ENCODE measurements at regions not wholly inside any gene's neighbourhood (a gene's known extent, or its start where the extent isn't known, plus 50 kb on each side); places are given as distances from the start of the nearest gene placed in this dataset.
"Not testable (repeated sequence)": the region's sequence is repeated elsewhere in the genome, so short reads cannot be mapped to it uniquely, and the experiment has no call there.

DNA sequence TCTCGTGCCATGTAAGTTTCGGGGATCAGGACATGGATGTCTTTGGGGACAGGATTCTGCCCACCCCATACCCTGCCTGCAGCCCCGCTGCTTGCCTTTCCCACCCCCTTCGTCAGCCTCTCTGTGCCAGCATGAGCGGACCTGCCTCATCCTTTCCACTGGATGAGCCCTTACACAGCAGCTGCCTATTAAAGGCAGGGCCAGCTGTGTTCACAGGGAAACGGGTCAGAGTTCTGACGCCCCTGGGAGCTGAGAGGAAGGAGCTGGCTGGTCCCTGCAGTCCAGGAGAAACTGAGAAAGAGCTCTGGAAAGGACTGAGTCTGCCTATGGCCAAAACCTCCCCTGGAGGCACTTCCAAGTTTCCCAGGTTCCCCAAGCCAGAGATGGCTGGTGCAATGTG, 83.5 kb upstream of the NCOR2 start:
- H3K4me3 Mint-ChIP-seq: no peak overlapping the region
- TF ChIP-seq, protein P1, sequence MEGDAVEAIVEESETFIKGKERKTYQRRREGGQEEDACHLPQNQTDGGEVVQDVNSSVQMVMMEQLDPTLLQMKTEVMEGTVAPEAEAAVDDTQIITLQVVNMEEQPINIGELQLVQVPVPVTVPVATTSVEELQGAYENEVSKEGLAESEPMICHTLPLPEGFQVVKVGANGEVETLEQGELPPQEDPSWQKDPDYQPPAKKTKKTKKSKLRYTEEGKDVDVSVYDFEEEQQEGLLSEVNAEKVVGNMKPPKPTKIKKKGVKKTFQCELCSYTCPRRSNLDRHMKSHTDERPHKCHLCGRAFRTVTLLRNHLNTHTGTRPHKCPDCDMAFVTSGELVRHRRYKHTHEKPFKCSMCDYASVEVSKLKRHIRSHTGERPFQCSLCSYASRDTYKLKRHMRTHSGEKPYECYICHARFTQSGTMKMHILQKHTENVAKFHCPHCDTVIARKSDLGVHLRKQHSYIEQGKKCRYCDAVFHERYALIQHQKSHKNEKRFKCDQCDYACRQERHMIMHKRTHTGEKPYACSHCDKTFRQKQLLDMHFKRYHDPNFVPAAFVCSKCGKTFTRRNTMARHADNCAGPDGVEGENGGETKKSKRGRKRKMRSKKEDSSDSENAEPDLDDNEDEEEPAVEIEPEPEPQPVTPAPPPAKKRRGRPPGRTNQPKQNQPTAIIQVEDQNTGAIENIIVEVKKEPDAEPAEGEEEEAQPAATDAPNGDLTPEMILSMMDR (IDR thresholded peaks at IDR 0.05): no peak
- ATAC-seq (ENCODE audit: low read depth) (no peak), DNase-seq (no peak)
- CTCF ChIA-PET: no interaction called here
- H3K9me3 Mint-ChIP-seq: peaks cover 11% of the 10 kb centered on the region
- H3K4me1 Mint-ChIP-seq: peaks cover 12% of the 10 kb centered on the region
- H3K27me3 Mint-ChIP-seq: peaks cover 22% of the 10 kb centered on the region
- POLR2A ChIA-PET: interaction anchor here (0.5 kb wide), 1 partner anchor 214 kb away, joined by 5 read pairs; no protein-coding TSS in a partner anchor
- intact Hi-C loops (cut with micrococcal nuclease): no loop called here
- no peaks in the 10 kb centered on the region for H3K36me3 Mint-ChIP-seq (ENCODE audit: low read depth)
- H3K27ac Mint-ChIP-seq: no peak overlapping the region

DNA sequence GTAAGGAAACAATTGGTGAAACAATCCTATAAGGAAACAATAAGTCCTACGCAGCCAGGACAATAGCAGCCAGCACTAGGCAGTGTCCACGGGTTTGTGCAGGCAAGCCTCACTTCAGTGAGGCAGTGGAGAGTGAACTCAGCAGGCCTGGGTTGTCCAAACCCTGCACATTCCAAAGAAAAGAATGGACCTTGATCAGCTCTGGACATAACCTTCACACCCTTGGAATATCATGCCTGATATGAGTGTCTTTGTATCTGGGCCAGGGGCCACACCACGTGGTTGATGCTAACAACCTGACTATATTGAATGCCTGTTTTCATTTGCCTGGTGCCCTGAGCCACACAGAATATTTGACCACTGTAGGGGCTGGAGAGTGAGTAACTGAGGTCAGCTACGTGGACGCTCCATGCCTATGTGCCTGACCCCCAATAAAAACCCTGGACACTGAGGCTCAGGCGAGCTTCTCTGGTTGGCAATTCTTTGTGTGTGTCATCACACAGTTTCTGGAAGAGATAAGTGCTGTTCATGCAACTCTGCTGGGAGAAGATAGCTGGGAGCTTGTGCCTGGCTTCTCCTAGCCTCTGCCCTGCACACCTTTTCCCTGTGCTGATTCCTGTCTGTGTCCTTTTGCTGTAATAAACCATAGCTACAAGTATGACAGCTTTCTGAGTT, 81.4 kb upstream of the NCOR2 start:
- no peak for DNase-seq
- H3K9me3 Mint-ChIP-seq: peaks cover 11% of the 10 kb centered on the region
- no peak overlapping the region for H3K4me3 Mint-ChIP-seq
- H3K4me1 Mint-ChIP-seq: peaks cover 16% of the 10 kb centered on the region
- intact Hi-C loops (cut with micrococcal nuclease): no loop called here
- no peaks in the 10 kb centered on the region for H3K36me3 Mint-ChIP-seq (ENCODE audit: low read depth)
- ATAC-seq (ENCODE audit: low read depth): no peak
- TF ChIP-seq, protein P1 (IDR thresholded peaks at IDR 0.05): no peak
- H3K27me3 Mint-ChIP-seq: peaks cover 10% of the 10 kb centered on the region
- no peak overlapping the region for H3K27ac Mint-ChIP-seq
- ChIA-PET POLR2A (interaction anchor here (0.5 kb wide), 1 partner anchor 273 kb away, joined by 4 read pairs; no protein-coding TSS in a partner anchor), CTCF (no interaction called here)

GRCh38 chr12:124647316-124647715, 79.9 kb upstream of the NCOR2 start:
- CTCF ChIA-PET: no interaction called here
- intact Hi-C loops (cut with micrococcal nuclease): no loop called here

GRCh38 chr12:124646385-124647230, 79.2 kb upstream of the NCOR2 start:
- intact Hi-C loops (cut with micrococcal nuclease): no loop called here
- Mint-ChIP-seq H3K27me3 (peaks cover 6% of the 10 kb centered on the region), H3K9me3 (peaks cover 11% of the 10 kb centered on the region), H3K4me3 (peak overlapping the region; percentile 55), H3K4me1 (peaks cover 16% of the 10 kb centered on the region), H3K36me3 (ENCODE audit: low read depth) (no peaks in the 10 kb centered on the region), H3K27ac (no peak overlapping the region)
- CTCF ChIA-PET: no interaction called here
- TF ChIP-seq, protein P1 (IDR thresholded peaks at IDR 0.05): no peak
- DNase-seq (no peak), ATAC-seq (ENCODE audit: low read depth) (no peak)
- POLR2A ChIA-PET: no interaction called here

More at GRCh38 chr12:124647316-124647715, 79.9 kb upstream of the NCOR2 start:
- H3K27ac Mint-ChIP-seq: no peak overlapping the region
- peaks cover 7% of the 10 kb centered on the region for H3K27me3 Mint-ChIP-seq
- peaks cover 16% of the 10 kb centered on the region for H3K4me1 Mint-ChIP-seq
- ATAC-seq (ENCODE audit: low read depth) (no peak), DNase-seq (no peak)
- no peaks in the 10 kb centered on the region for H3K36me3 Mint-ChIP-seq (ENCODE audit: low read depth)
- peaks cover 11% of the 10 kb centered on the region for H3K9me3 Mint-ChIP-seq
- H3K4me3 Mint-ChIP-seq: no peak overlapping the region
- TF ChIP-seq, protein P1 (IDR thresholded peaks at IDR 0.05): no peak
- POLR2A ChIA-PET: no interaction called here

- H3K27ac Mint-ChIP-seq: no peak overlapping the region
- peaks cover 16% of the 10 kb centered on the region for H3K4me1 Mint-ChIP-seq
- ATAC-seq (ENCODE audit: low read depth) (no peak), DNase-seq (no peak)
- TF ChIP-seq, protein P1 (IDR thresholded peaks at IDR 0.05): no peak
- ChIA-PET POLR2A (no interaction called here), CTCF (no interaction called here)
- intact Hi-C loops (cut with micrococcal nuclease): no loop called here
- H3K36me3 Mint-ChIP-seq (ENCODE audit: low read depth): no peaks in the 10 kb centered on the region
- no peak overlapping the region for H3K4me3 Mint-ChIP-seq
- H3K27me3 Mint-ChIP-seq: peaks cover 7% of the 10 kb centered on the region
- peaks cover 11% of the 10 kb centered on the region for H3K9me3 Mint-ChIP-seq
Observed at GRCh38 chr12:124645530-124646244, 78.3 kb upstream of the NCOR2 start.

- POLR2A ChIA-PET; H3K9me3 Mint-ChIP-seq; CTCF ChIA-PET; intact Hi-C loops (cut with micrococcal nuclease); H3K4me3 Mint-ChIP-seq; H3K36me3 Mint-ChIP-seq (ENCODE audit: low read depth); H3K27ac Mint-ChIP-seq; ATAC-seq (ENCODE audit: low read depth); H3K27me3 Mint-ChIP-seq; DNase-seq: not testable (repeated sequence)
- peaks cover 16% of the 10 kb centered on the region for H3K4me1 Mint-ChIP-seq
Observed at GRCh38 chr12:124643768-124644167, 76.4 kb upstream of the NCOR2 start.

All from activated B cell treated with CpG ODN at 0.5 μM for 24 hours (primary cell).